ENCODE measurements at regions not wholly inside any gene's neighbourhood (a gene's known extent, or its start where the extent isn't known, plus 50 kb on each side); places are given as distances from the start of the nearest gene placed in this dataset.
"Not testable (repeated sequence)": the region's sequence is repeated elsewhere in the genome, so short reads cannot be mapped to it uniquely, and the experiment has no call there.

- Histone ChIP-seq H3K36me3 (no peaks in the 10 kb centered on the region), H3F3A (ENCODE audit: low read depth) (no peaks in the 10 kb centered on the region), H3K79me2 (ENCODE audit: low read depth) (no peaks in the 10 kb centered on the region), H3K27me3 (no peaks in the 10 kb centered on the region), H3K4me3 (no peak overlapping the region), H3K9ac (no peak overlapping the region), H3K4me2 (no peak overlapping the region), H3K27ac (no peak overlapping the region), H4K20me1 (ENCODE audit: low read depth) (no peaks in the 10 kb centered on the region), H3K9me3 (ENCODE audit: low read depth) (no peaks in the 10 kb centered on the region), H2AFZ (replicated peaks) (no peak overlapping the region), H3K4me1 (peaks cover 5% of the 10 kb centered on the region)
- no peak overlapping the region for H3K4me3 Mint-ChIP-seq
- H3K27me3 Mint-ChIP-seq (ENCODE audit: insufficient read depth, low read depth), result no peaks in the 10 kb centered on the region
- TF ChIP-seq CTCF (IDR thresholded peaks at IDR 0.05) (no peak), EZH2 (IDR thresholded peaks at IDR 0.05) (no peak), EZH2phosphoT487 (IDR thresholded peaks at IDR 0.05) (no peak)
- no peak for DNase-seq (ENCODE audit: low spot score)
- H3K9me3 Mint-ChIP-seq, result no peaks in the 10 kb centered on the region
- peaks cover 14% of the 10 kb centered on the region for H3K4me1 Mint-ChIP-seq
- no peaks in the 10 kb centered on the region for H3K36me3 Mint-ChIP-seq
- H3K27ac Mint-ChIP-seq, result no peak overlapping the region
Observed at GRCh38 chr20:12575352-12576095, 433.2 kb upstream of the SPTLC3 start.

DNA sequence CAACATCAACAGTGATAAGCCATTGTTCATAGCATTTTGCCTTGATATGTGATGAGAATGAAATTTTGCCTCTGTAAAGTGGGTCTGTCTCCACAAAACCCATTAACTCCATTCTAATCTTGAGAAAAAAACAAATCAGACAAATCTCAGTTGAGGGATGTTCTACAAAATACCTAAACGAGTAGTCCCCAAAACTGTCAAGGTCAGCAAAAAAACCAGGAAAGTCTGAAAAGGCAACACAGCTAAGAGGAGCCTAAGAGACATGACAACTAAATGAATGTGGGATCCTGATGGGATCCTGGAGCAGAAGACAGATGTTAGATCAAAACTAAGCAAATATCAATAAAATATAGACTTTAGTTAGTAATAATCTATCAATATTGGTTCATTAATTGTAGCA is 431.6 kb upstream of the SPTLC3 start:
- Histone ChIP-seq H3K79me2 (ENCODE audit: low read depth) (no peaks in the 10 kb centered on the region), H3K27ac (no peak overlapping the region), H3K4me3 (no peak overlapping the region), H3K9me3 (ENCODE audit: low read depth) (no peaks in the 10 kb centered on the region), H3F3A (ENCODE audit: low read depth) (no peaks in the 10 kb centered on the region), H3K4me1 (peaks cover 5% of the 10 kb centered on the region), H3K9ac (no peak overlapping the region), H3K27me3 (no peaks in the 10 kb centered on the region), H2AFZ (replicated peaks) (no peak overlapping the region), H3K36me3 (no peaks in the 10 kb centered on the region), H3K4me2 (no peak overlapping the region), H4K20me1 (ENCODE audit: low read depth) (no peaks in the 10 kb centered on the region)
- no peak overlapping the region for H3K27ac Mint-ChIP-seq
- DNase-seq (ENCODE audit: low spot score), result no peak
- TF ChIP-seq EZH2 (IDR thresholded peaks at IDR 0.05) (no peak), EZH2phosphoT487 (IDR thresholded peaks at IDR 0.05) (no peak), CTCF (IDR thresholded peaks at IDR 0.05) (no peak)
- H3K36me3 Mint-ChIP-seq, result no peaks in the 10 kb centered on the region
- no peaks in the 10 kb centered on the region for H3K27me3 Mint-ChIP-seq (ENCODE audit: insufficient read depth, low read depth)
- H3K4me3 Mint-ChIP-seq, result no peak overlapping the region
- peaks cover 14% of the 10 kb centered on the region for H3K4me1 Mint-ChIP-seq
- no peaks in the 10 kb centered on the region for H3K9me3 Mint-ChIP-seq

- no peaks in the 10 kb centered on the region for H3K79me2 ChIP-seq (ENCODE audit: low read depth)
- H2AFZ ChIP-seq (replicated peaks), result no peak overlapping the region
- H3K4me1 ChIP-seq, result no peaks in the 10 kb centered on the region
- H3K27ac Mint-ChIP-seq, result no peak overlapping the region
- no peaks in the 10 kb centered on the region for H3K27me3 ChIP-seq
- no peak for DNase-seq (ENCODE audit: low spot score)
- H3K36me3 ChIP-seq, result no peaks in the 10 kb centered on the region
- H3K4me1 Mint-ChIP-seq, result no peaks in the 10 kb centered on the region
- no peaks in the 10 kb centered on the region for H3F3A ChIP-seq (ENCODE audit: low read depth)
- H3K36me3 Mint-ChIP-seq, result no peaks in the 10 kb centered on the region
- no peaks in the 10 kb centered on the region for H4K20me1 ChIP-seq (ENCODE audit: low read depth)
- no peak overlapping the region for H3K4me2 ChIP-seq
- no peaks in the 10 kb centered on the region for H3K9me3 ChIP-seq (ENCODE audit: low read depth)
- no peak overlapping the region for H3K4me3 Mint-ChIP-seq
- peaks cover 2% of the 10 kb centered on the region for H3K9me3 Mint-ChIP-seq
- H3K27me3 Mint-ChIP-seq (ENCODE audit: insufficient read depth, low read depth), result no peaks in the 10 kb centered on the region
- no peak overlapping the region for H3K27ac ChIP-seq
- no peak overlapping the region for H3K4me3 ChIP-seq
- TF ChIP-seq EZH2 (IDR thresholded peaks at IDR 0.05) (no peak), EZH2phosphoT487 (IDR thresholded peaks at IDR 0.05) (no peak)
- H3K9ac ChIP-seq, result no peak overlapping the region
Observed at GRCh38 chr20:12581644-12582289, 427.0 kb upstream of the SPTLC3 start.

- H3K36me3 ChIP-seq; H3K27me3 ChIP-seq; H3K9me3 ChIP-seq (ENCODE audit: low read depth); H3K79me2 ChIP-seq (ENCODE audit: low read depth); H3K9me3 Mint-ChIP-seq; H3K9ac ChIP-seq; H3K4me1 ChIP-seq; H2AFZ ChIP-seq (replicated peaks); H3K4me2 ChIP-seq; H3K4me3 ChIP-seq; H4K20me1 ChIP-seq (ENCODE audit: low read depth); H3K4me1 Mint-ChIP-seq; H3K4me3 Mint-ChIP-seq; H3K36me3 Mint-ChIP-seq; H3K27ac ChIP-seq; H3K27ac Mint-ChIP-seq; DNase-seq (ENCODE audit: low spot score); H3F3A ChIP-seq (ENCODE audit: low read depth); H3K27me3 Mint-ChIP-seq (ENCODE audit: insufficient read depth, low read depth): not testable (repeated sequence)
Observed at GRCh38 chr20:12582710-12583109, 426.1 kb upstream of the SPTLC3 start.
